CD14-positive monocyte (primary cell): ENCODE measurements at regions not wholly inside any gene's neighbourhood (a gene's known extent, or its start where the extent isn't known, plus 50 kb on each side); places are given as distances from the start of the nearest gene placed in this dataset.

Source experiments
- DNase-seq, 3 donors: peaks; one replicate each; pipeline ENCODE4 v3.0.0-alpha.2; 2011 to 2022
- H2AFZ ChIP-seq: 2 replicates; pipeline ENCODE4 v1.6.0; 2012; ENCODE audit warnings: mild to moderate bottlenecking, low read depth, low read length, inconsistent platforms; ENCODE audit not compliant: insufficient read depth, poor library complexity, severe bottlenecking
- H3K27ac ChIP-seq, 2 donors: 1 replicate in 1 of 2; 2 replicates in 1 of 2; pipeline ENCODE4 v1.5.1; 2012 to 2013; ENCODE audit warnings: low read length in 2 of 2, control low read depth in 1 of 2, inconsistent platforms in 1 of 2, low read depth in 1 of 2, mild to moderate bottlenecking in 1 of 2
- H3K27me3 ChIP-seq, 2 donors: one replicate each; pipeline versions ENCODE4 v1.6.0 to v1.6.1; 2011 to 2013; ENCODE audit warnings: low read length in 2 of 2; ENCODE audit not compliant: control insufficient read depth in 2 of 2, insufficient read depth in 2 of 2
- H3K36me3 ChIP-seq, 2 donors: replicated peaks in 1 of 2; 1 replicate in 1 of 2; 2 replicates in 1 of 2; pipeline versions ENCODE4 v1.5.1 to v1.6.1; 2012 to 2013; ENCODE audit warnings: low read length in 2 of 2, control low read depth in 1 of 2, inconsistent platforms in 1 of 2, mild to moderate bottlenecking in 1 of 2; ENCODE audit not compliant: insufficient read depth in 2 of 2, control insufficient read depth in 1 of 2
- H3K4me1 ChIP-seq, 2 donors: 1 replicate in 1 of 2; 2 replicates in 1 of 2; pipeline versions ENCODE4 v1.5.1 to v1.6.1; 2012 to 2013; ENCODE audit warnings: low read length in 2 of 2, control low read depth in 1 of 2, inconsistent platforms in 1 of 2, mild to moderate bottlenecking in 1 of 2, moderate library complexity in 1 of 2; ENCODE audit not compliant: insufficient read depth in 2 of 2, control insufficient read depth in 1 of 2
- H3K4me2 ChIP-seq: replicated peaks from 2 replicates; pipeline ENCODE3; 2012; ENCODE audit warnings: low read length, moderate library complexity, mild to moderate bottlenecking; ENCODE audit not compliant: poor library complexity, severe bottlenecking; ENCODE audit errors: extremely low read depth
- H3K4me3 ChIP-seq, 3 experiments: fragments of 200-600 bp in 1 of 3; sonication (generic) in 1 of 3; replicated peaks in 1 of 3; 1 replicate in 2 of 3; 2 replicates in 1 of 3; pipeline ENCODE4 v1.5.1; 2011 to 2013; ENCODE audit warnings: low read length in 3 of 3, mild to moderate bottlenecking in 3 of 3, control low read depth in 2 of 3, low read depth in 2 of 3, inconsistent platforms in 1 of 3, moderate library complexity in 1 of 3
- H3K79me2 ChIP-seq: 2 replicates; pipeline ENCODE4 v1.6.0; 2012; ENCODE audit warnings: mild to moderate bottlenecking, control low read depth, inconsistent platforms, low read length, moderate library complexity; ENCODE audit not compliant: insufficient read depth
- H3K9ac ChIP-seq: 2 replicates; pipeline ENCODE4 v1.6.0; 2017; ENCODE audit warnings: low read length, mild to moderate bottlenecking; ENCODE audit not compliant: insufficient read depth, poor library complexity, severe bottlenecking
- H3K9me3 ChIP-seq, 2 donors: replicated peaks in 1 of 2; 1 replicate in 1 of 2; 2 replicates in 1 of 2; pipeline versions ENCODE4 v1.5.1 to v1.6.1; 2012 to 2013; ENCODE audit warnings: low read length in 2 of 2, control low read depth in 1 of 2; ENCODE audit not compliant: control insufficient read depth in 1 of 2, insufficient read depth in 1 of 2
- H4K20me1 ChIP-seq: 2 replicates; pipeline ENCODE4 v1.6.0; 2012; ENCODE audit warnings: mild to moderate bottlenecking, low read length, control low read depth, moderate library complexity; ENCODE audit not compliant: insufficient read depth
- H3K27ac Mint-ChIP-seq, 7 donors: one replicate each; pipeline ENCODE4 v1.8.0; 2020; ENCODE audit warnings: mild to moderate bottlenecking in 7 of 7, mixed read lengths in 7 of 7, moderate library complexity in 6 of 7, inconsistent platforms in 2 of 7
- H3K27me3 Mint-ChIP-seq, 3 donors: one replicate each; pipeline ENCODE4 v1.8.0; 2021 to 2022; ENCODE audit warnings: low read depth in 3 of 3, mild to moderate bottlenecking in 3 of 3, mixed read lengths in 3 of 3, moderate library complexity in 3 of 3, inconsistent platforms in 1 of 3
- H3K36me3 Mint-ChIP-seq, 2 donors: one replicate each; pipeline ENCODE4 v1.8.0; 2020; ENCODE audit warnings: mixed read lengths in 2 of 2, inconsistent platforms in 1 of 2, mild to moderate bottlenecking in 1 of 2
- H3K4me1 Mint-ChIP-seq: one replicate; pipeline ENCODE4 v1.8.0; 2020; ENCODE audit warnings: mild to moderate bottlenecking, mixed read lengths
- H3K4me3 Mint-ChIP-seq, 2 donors: one replicate each; pipeline ENCODE4 v1.8.0; 2020; ENCODE audit warnings: mild to moderate bottlenecking in 2 of 2, mixed read lengths in 2 of 2, moderate library complexity in 1 of 2
- H3K9me3 Mint-ChIP-seq, 7 donors: one replicate each; pipeline ENCODE4 v1.8.0; 2020 to 2022; ENCODE audit warnings: mixed read lengths in 7 of 7, mild to moderate bottlenecking in 6 of 7, moderate library complexity in 6 of 7, inconsistent platforms in 2 of 7
- CTCF ChIP-seq: fragments of 200-600 bp; IDR thresholded peaks from one replicate; pipeline ENCODE4 v1.8.0; 2022; ENCODE audit warnings: antibody characterized with exemption, mild to moderate bottlenecking
- WGBS: methylation state at CpG from one replicate; pipeline ENCODE4 v1.1.5; 2013; ENCODE audit warnings: missing lambda C conversion rate; ENCODE audit not compliant: insufficient coverage; 5-methylcytosine and 5-hydroxymethylcytosine counted together
- intact Hi-C, 2 donors: fragments of 100-400 bp; cut with micrococcal nuclease; formaldehyde crosslinking; loops; one replicate each; pipeline versions ENCODE4 v1.15.0 to v1.15.1; 2023

- H3K27ac ChIP-seq: no peak overlapping the region
- Mint-ChIP-seq H3K27me3 (peaks cover 0 to 5% (median 1%) of the 10 kb centered on the region in 3 donors), H3K4me3 (no peak overlapping the region), H3K27ac (no peak overlapping the region), H3K36me3 (no peaks in the 10 kb centered on the region), H3K4me1 (no peaks in the 10 kb centered on the region), H3K9me3 (peaks cover 0 to 7% (median 0%) of the 10 kb centered on the region in 7 donors)
- TF ChIP-seq CTCF: no peak
- no peak overlapping the region for H2AFZ ChIP-seq
- H3K4me3 ChIP-seq: no peak overlapping the region
- H3K79me2 ChIP-seq: no peaks in the 10 kb centered on the region
- no peaks in the 10 kb centered on the region for H3K4me1 ChIP-seq
- intact Hi-C loops: no loop called here
- no peaks in the 10 kb centered on the region for H4K20me1 ChIP-seq
- H3K9ac ChIP-seq: no peak overlapping the region
- H3K36me3 ChIP-seq: no peaks in the 10 kb centered on the region
- peaks cover 0 to 4% of the 10 kb centered on the region in 2 donors for H3K9me3 ChIP-seq
- H3K4me2 ChIP-seq: no peak overlapping the region
- no peak for DNase-seq
- H3K27me3 ChIP-seq: no peaks in the 10 kb centered on the region
- WGBS: no CpG with 5 or more reads among the region's 2 CpGs
Measured at GRCh38 chr3:99418209-99418635, 220.2 kb upstream of the COL8A1 start.

- Histone ChIP-seq H3K27ac (no peak overlapping the region), H3K36me3 (no peaks in the 10 kb centered on the region), H3K9ac (no peak overlapping the region), H3K9me3 (peaks cover 0 to 4% of the 10 kb centered on the region in 2 donors), H3K4me3 (no peak overlapping the region), H3K27me3 (no peaks in the 10 kb centered on the region), H3K4me1 (no peaks in the 10 kb centered on the region), H2AFZ (no peak overlapping the region), H3K4me2 (no peak overlapping the region), H4K20me1 (no peaks in the 10 kb centered on the region), H3K79me2 (no peaks in the 10 kb centered on the region)
- TF ChIP-seq CTCF: no peak
- Mint-ChIP-seq H3K27me3 (peaks cover 0 to 1% (median 0%) of the 10 kb centered on the region in 3 donors), H3K9me3 (peaks cover 0 to 3% (median 0%) of the 10 kb centered on the region in 7 donors), H3K36me3 (no peaks in the 10 kb centered on the region), H3K27ac (no peak overlapping the region), H3K4me1 (no peaks in the 10 kb centered on the region), H3K4me3 (no peak overlapping the region)
- DNase-seq: no peak
- WGBS: no CpG with 5 or more reads among the region's 1 CpG
- intact Hi-C loops: no loop called here
Measured at GRCh38 chr3:99413504-99413903, 224.9 kb upstream of the COL8A1 start.
